ENCODE measurements at regions not wholly inside any gene's neighbourhood (a gene's known extent, or its start where the extent isn't known, plus 50 kb on each side); places are given as distances from the start of the nearest gene placed in this dataset.

- DNase-seq, result no peak
Observed at GRCh38 chr3:117417411-117417810, 707.8 kb downstream of the TUSC7 start.

- DNase-seq, result no peak
Observed at GRCh38 chr3:117427081-117427480, 717.5 kb downstream of the TUSC7 start.

DNA sequence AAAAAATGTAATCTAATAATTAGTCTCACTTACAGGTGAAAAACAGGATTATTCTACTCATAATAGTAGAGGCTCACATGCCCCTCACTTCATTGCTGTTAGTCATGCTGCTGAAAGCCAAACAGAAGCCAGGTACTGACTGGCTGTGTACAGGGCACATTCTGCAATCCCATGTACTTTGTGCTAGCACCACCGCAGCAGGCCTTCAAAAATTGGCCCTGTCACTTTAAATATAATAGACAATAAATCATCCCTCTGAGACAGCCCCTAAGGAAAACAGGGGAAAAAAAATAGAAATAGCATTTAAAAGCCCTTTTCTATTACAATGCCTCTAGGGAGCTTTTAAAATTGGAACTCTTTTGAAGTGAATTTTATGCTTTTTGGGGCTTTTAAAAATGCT, 723.8 kb downstream of the TUSC7 start:
- DNase-seq, result no peak

DNA sequence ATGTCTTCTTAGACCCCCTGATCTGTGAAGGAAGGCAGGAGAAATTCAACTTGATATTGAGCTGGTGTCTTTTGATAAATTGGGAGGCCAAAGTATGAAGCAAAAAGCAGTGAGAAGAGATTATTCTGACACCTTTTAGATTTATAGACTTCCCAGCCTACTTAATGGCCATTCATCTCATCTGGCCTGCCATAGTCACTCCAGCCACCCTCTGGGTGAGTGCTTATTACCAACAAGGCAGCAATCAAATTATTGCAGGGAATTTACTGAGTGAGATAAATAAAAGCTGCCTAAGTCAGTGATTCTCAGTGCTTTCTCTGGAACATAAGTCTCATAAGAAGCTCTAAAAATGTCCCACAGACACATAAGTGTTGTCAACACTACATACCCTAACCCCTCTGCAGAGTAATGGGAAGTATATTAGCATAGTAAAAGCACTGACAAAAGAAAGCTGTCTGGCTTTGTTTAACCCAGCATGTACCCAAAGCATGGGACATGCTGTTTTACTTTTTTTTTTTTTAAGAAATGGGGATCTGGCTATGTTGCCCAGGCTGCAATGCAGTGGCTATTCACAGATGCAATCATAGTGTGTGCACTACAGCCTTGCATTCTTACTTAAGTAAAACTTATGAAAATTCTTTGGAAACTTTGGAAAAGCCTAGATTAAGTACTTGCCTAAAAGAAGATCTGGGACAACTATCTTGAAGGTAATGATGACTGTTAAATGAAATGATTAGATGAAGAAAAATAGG, 725.3 kb downstream of the TUSC7 start:
- DNase-seq, result no peak

DNA sequence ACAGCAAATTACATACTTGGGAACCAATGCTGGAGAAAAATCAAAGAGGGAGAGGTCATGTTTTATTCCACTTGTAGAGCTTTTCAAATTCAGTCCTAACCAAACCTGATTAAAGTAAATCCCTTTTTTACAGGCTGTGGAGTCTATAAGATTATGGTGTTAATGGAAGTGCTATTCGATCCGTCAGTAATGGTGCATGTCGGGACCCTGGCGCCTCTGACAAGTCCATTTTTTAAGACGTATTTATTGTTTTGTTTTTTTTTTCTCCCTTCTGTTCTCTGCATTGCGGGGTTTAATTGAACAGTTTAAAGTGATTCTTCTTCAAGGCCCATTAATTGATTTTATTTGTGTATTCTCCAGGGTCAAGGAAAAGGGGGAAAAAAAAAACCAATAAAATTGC, 725.9 kb downstream of the TUSC7 start:
- DNase-seq, result no peak

DNA sequence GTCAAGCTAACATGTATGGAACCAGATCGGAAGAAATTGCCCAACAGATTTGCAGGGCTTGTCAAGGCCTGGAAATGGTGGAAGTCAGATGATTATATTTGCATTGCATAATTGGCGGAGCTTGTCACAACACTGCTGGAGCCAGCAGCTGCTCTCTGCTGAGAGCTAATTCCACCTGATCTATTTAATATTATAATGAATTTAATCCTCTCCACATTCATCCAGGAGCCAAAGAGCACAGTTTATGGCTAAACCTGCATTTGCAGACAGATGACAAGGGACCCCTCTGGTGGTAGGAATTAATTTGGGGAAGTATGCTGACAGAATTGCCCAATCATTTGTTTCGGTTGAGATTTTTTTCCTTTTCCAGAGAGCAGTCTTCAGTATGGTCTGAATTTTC, 730.2 kb downstream of the TUSC7 start:
- DNase-seq, result no peak

DNA sequence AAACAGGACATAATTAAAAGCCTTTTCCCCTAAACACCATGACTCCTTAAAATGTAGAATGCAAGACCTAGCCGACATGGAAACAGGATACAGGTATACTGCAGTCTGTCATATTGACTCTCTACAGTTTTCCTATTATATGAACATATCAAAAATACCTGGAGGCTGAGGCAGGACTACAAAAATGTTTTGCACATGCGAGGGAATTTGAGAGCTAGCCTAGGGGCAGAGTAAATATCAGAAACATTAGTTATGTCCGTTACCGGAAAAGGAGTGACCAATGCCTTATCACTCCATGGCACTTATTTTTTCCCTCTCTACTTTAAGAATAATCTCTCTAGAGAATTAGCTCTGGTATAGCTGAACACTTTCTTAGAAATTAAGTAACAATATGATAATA, 732.3 kb downstream of the TUSC7 start:
- no peak for DNase-seq

DNA sequence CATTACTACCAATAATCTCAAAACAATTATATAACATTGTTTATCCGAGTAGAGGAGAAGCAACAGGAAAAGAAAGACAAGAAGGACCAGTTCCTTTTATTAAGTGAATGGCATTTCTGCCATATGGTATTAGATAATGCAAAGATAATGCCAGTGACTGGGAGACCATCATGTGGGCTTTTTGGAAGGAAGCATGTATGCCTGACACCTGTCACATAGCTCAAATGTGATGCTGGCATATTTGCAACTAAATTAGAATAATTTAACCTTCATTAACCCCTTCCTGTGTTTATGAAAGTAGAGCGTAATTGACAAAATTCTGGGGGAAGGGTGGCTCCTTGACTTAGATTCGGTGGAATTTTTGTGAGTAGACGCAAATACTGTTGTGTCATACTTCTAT, 733.0 kb downstream of the TUSC7 start:
- no peak for DNase-seq

GRCh38 chr3:117443014-117443413, 733.4 kb downstream of the TUSC7 start:
- DNase-seq, result no peak

DNA sequence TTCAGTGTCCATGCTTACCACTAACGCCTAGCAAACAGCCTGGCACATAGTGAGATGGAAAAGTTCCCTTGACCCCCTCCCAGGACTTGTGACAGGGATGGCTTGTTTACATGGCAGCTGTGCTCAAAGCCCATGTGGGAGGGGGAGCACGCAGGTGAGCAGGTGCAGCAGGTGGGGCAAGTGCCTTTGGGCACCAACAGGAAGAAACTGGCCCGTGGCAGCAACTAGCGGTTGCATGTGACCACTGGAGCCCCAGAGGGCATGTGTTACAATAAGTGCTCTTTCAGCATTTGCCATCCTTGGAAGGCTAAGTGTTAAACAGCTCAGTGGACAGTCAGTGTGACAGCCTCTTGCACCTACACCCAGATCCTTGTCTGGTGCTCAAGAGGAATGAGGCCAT, 734.6 kb downstream of the TUSC7 start:
- no peak for DNase-seq

- no peak for DNase-seq
Observed at GRCh38 chr3:117447419-117447818, 737.8 kb downstream of the TUSC7 start.

DNA sequence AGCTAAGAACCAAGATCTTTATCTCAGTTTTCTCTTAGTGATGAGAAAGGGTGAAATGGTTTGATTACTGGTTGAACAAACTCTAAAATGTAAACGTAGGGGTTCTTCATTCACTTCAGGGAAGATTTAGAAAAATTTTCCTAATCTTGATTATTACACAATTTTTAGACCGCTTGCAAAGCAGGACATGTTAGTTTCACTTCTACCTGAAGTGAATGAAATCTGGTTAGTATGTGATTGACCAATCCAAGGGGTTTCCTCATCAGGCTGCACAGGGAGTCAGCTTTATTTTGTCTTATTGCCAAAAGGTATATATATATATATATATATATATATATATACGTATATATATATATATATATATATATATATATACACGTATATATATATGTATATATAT, 740.4 kb downstream of the TUSC7 start:
- DNase-seq, result no peak

DNA sequence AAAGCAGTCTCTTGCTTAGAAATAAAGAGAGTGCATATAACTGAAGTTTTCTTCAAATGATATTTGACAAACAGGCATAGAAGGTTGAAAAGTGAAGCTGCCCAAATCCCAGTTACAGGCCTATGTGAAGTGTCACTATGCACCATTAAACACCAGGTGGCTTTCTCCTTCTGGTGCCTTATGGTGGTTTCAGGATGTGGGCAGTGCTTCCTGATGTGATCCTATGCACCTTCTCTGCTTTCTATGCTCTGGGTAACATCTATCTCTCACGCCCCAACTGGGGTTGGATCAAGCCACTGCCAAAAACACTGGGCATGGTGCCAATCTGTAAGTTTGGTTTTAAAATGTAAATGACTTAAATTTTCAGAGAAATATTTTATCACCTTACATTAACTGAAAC, 744.7 kb downstream of the TUSC7 start:
- no peak for DNase-seq

GRCh38 chr3:117454908-117455307, 745.3 kb downstream of the TUSC7 start:
- no peak for DNase-seq

DNA sequence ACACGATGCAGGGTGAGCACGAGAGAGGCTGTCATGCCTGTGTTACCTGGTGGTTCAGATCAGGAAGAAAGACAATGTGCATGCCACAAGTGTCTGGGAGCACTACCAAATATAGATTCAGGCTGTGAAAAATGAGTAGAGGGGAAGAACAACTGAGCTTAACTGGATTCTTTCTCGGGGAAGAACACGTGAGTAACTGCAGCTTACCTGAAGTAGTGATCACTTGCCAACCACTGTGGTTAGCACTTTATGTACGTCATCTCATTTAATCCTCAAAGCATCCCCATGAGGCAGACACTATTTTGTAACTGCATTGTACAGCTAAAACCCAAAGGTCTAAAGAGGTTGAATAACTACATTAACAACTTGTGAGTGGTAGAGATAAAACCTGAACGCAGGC, 746.2 kb downstream of the TUSC7 start:
- DNase-seq, result no peak

DNA sequence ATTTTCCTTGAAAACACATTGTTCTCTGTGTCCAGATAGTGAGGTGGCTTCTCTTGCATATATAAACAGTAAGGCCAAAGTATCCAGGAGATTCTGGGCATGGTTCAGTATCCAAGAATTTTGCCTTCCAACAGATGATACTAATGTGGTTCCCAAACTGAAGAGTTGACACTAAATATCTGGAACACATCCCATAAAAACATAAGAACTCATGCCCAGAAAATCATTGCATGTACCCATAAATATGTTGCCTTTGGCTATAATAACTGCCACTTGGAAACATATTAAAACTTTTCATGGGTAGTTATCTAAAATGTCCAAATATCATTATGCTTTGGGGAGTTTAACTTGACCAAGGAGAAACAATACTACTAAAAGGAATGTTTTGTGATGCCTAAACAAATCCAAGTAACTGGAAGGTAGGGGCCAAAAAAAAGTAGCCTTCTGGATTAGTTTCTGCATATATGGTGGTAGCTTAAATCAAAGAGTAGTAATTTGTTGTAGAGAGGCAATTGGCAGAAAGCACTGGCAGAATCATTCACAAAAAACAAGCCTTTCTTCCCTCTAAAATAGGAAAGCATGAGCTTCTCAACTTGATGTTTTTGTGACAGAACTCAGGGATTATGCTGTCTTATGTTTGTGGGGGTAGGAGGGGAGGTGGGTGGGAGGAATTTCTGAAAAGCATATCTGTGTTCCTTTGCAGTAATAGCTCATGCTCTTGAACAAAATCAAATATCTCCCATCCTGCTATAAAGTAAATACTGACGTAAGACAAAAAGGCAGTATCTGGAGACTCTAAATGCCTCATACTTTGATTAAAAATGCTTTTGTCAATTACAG, 753.9 kb downstream of the TUSC7 start:
- no peak for DNase-seq

- no peak for DNase-seq
Observed at GRCh38 chr3:117471831-117472230, 762.3 kb downstream of the TUSC7 start.

- no peak for DNase-seq
Observed at GRCh38 chr3:117473981-117474538, 764.5 kb downstream of the TUSC7 start.

GRCh38 chr3:117476572-117476971, 767.0 kb downstream of the TUSC7 start:
- DNase-seq, result no peak

DNA sequence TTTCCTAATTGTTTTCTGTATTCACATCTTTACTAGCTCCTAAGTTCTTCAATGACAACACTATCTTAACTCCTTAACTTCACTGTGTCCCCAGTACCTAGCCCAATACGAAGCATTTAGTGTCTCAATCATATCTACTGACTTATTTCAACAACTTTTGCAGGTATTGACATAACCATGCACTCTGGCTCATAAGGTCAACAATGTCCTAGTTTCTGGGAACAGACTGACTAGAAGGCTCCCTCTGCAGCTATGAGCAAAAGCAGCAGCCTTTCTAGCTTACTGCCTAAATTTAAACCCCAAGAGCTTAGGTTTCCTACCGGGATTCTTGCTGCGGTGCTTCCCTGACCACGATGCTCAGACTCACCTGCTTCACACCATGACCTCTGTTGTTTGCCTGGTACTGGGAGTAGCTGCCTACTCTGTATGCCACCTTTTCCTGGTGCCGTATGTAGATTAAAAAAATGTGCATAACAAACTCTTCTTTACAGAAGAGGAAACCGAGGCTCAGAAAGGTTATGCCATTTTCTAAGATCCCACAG, 767.7 kb downstream of the TUSC7 start:
- DNase-seq, result no peak

- DNase-seq, result no peak
Observed at GRCh38 chr3:117479095-117479494, 769.5 kb downstream of the TUSC7 start.

- DNase-seq, result no peak
Observed at GRCh38 chr3:117480525-117480924, 770.9 kb downstream of the TUSC7 start.

DNA sequence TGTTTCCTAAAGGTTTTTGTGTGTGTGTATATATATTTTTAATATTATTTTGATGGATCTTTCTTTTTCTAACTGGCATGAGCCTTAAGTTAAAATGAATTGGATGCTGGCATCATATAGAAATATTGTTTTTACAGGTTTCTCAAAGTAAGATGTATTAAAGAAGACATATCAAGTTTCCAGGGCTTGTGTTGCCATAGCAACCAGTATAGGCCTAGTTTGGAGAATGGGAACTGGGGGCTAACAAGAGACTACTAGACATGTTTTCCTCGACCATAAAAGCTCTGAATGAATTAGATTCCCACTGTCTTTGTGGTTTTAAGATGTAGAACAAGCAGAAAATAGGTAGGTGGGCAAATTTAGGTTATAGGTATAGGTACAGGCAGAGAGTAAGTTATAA, 771.4 kb downstream of the TUSC7 start:
- no peak for DNase-seq

GRCh38 chr3:117483839-117484238, 774.3 kb downstream of the TUSC7 start:
- no peak for DNase-seq

All from activated CD4-positive, alpha-beta T cell treated with anti-CD3 and anti-CD28 coated beads for 48 hours (primary cell).